Transverse colon (tissue), 4 donors: ENCODE measurements at regions not wholly inside any gene's neighbourhood (a gene's known extent, or its start where the extent isn't known, plus 50 kb on each side); places are given as distances from the start of the nearest gene placed in this dataset.

Source experiments
- CTCF ChIP-seq, 5 experiments: fragments of 200-600 bp in 3 of 5; fragments of 450-650 bp in 2 of 5; sonication (generic) in 3 of 5; IDR thresholded peaks; 1 replicate in 2 of 5; 2 replicates in 3 of 5; pipeline ENCODE4 v1.5.1; 2016 to 2017; ENCODE audit warnings: antibody characterized with exemption in 5 of 5, inconsistent platforms in 3 of 5, mild to moderate bottlenecking in 2 of 5, moderate library complexity in 1 of 5
- EP300 ChIP-seq: sonication (generic); formaldehyde crosslinking; IDR thresholded peaks from one replicate; pipeline ENCODE4 v1.6.1; 2017; ENCODE audit warnings: antibody characterized with exemption, low read depth
- POLR2A ChIP-seq: fragments of 450-650 bp; IDR thresholded peaks from one replicate; pipeline ENCODE4 v1.6.1; 2016; ENCODE audit warnings: antibody characterized with exemption, mild to moderate bottlenecking, moderate library complexity
- POLR2AphosphoS5 ChIP-seq, 3 donors: sonication (generic); formaldehyde crosslinking; IDR thresholded peaks; one replicate each; pipeline ENCODE4 v1.6.1; 2016; ENCODE audit warnings: antibody characterized with exemption in 3 of 3

- no peak for TF ChIP-seq CTCF (IDR thresholded peaks at IDR 0.05)
- no peak for TF ChIP-seq POLR2A
- TF ChIP-seq POLR2AphosphoS5 (IDR thresholded peaks at IDR 0.05): no peak
- no peak for TF ChIP-seq EP300
Observed at GRCh38 chr13:39225860-39226259, 187.6 kb downstream of the NHLRC3 start.
